ENCODE measurements at regions not wholly inside any gene's neighbourhood (a gene's known extent, or its start where the extent isn't known, plus 50 kb on each side); places are given as distances from the start of the nearest gene placed in this dataset.

- Histone ChIP-seq H3K4me1 (ENCODE audit: control insufficient read depth, insufficient read depth, low read length) (no peaks in the 10 kb centered on the region), H3K36me3 (ENCODE audit: control insufficient read depth in 2 of 2, insufficient read depth in 1 of 2, low read length in 2 of 2) (no peaks in the 10 kb centered on the region), H3K9me3 (ENCODE audit: control insufficient read depth, insufficient read depth, low read depth, low read length) (no peaks in the 10 kb centered on the region), H3K4me3 (ENCODE audit: low read depth, low read length) (no peak overlapping the region), H3K27ac (ENCODE audit: extremely low read depth, low read depth, low read length) (no peak overlapping the region)
- TF ChIP-seq ZNF221 (tag by site-specific recombination; IDR thresholded peaks at IDR 0.05; ENCODE audit: borderline replicate concordance), result no peak
- TF ChIP-seq PRDM1 (tag by site-specific recombination; IDR thresholded peaks at IDR 0.05), result no peak
- no peak for TF ChIP-seq ZNF548 (tag by site-specific recombination; IDR thresholded peaks at IDR 0.05)
- no peak for TF ChIP-seq ZNF530 (tag by site-specific recombination; IDR thresholded peaks at IDR 0.05; ENCODE audit: low read depth)
- no peak for TF ChIP-seq ZNF335 (tag by site-specific recombination; conservative IDR thresholded peaks at IDR 0.05)
- TF ChIP-seq ZNF341 (tag by site-specific recombination; IDR thresholded peaks at IDR 0.05; ENCODE audit: low read depth), result no peak
- no peak for TF ChIP-seq ZFP37 (tag by site-specific recombination; IDR thresholded peaks at IDR 0.05)
- TF ChIP-seq ZNF292 (tag by site-specific recombination; IDR thresholded peaks at IDR 0.05; ENCODE audit: borderline replicate concordance, low read depth), result no peak
- TF ChIP-seq ZNF433 (tag by site-specific recombination; IDR thresholded peaks at IDR 0.05; ENCODE audit: low read depth), result no peak
- TF ChIP-seq ZNF510 (tag by site-specific recombination; IDR thresholded peaks at IDR 0.05; ENCODE audit: insufficient replicate concordance), result no peak
- TF ChIP-seq ZSCAN16 (tag by site-specific recombination; IDR thresholded peaks at IDR 0.05), result no peak
- TF ChIP-seq ZNF48 (tag by site-specific recombination; IDR thresholded peaks at IDR 0.05), result no peak
- TF ChIP-seq ZNF677 (tag by site-specific recombination; IDR thresholded peaks at IDR 0.05), result no peak
- no peak for TF ChIP-seq SALL2 (tag by site-specific recombination; IDR thresholded peaks at IDR 0.05; ENCODE audit: borderline replicate concordance)
- TF ChIP-seq ZNF521 (tag by site-specific recombination; IDR thresholded peaks at IDR 0.05), result no peak
- ChIA-PET POLR2A (no interaction called here), CTCF (no interaction called here)
These were observed 380.9 kb downstream of the GJA1 start for GRCh38 chr6:121816361-121816760.

DNA sequence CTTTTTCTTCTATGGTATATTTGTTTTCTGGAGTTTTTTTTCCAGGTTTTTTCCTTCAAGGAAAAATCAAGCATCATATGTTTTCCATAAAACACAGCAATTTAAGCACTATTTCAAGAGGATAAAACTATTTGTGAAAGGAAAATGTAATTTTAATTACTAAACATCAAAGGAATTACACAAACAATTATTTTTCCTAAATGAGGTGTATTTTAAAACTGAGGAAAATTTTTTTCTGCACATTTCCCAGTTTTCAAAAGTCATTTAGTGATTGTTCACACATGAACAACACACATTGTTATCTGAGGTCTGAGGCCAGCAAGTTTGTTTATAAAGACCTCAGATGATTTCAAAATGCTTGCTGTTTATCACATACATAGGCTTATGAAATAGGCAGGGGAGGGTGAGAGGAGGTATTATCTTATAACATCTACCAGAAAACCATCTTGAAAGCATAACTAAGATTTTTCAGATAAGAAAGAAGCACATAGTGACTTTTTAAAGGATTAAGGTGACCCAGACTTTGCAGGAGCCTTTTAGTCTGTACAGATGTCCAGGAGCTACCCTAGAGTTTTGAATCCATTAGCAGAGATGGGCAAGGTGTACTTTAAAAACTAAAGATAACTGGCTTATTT is 381.6 kb downstream of the GJA1 start:
- no peaks in the 10 kb centered on the region for H3K36me3 ChIP-seq (ENCODE audit: control insufficient read depth in 2 of 2, insufficient read depth in 1 of 2, low read length in 2 of 2)
- no peak overlapping the region for H3K27ac ChIP-seq (ENCODE audit: extremely low read depth, low read depth, low read length)
- H3K9me3 ChIP-seq (ENCODE audit: control insufficient read depth, insufficient read depth, low read depth, low read length), result no peaks in the 10 kb centered on the region
- H3K4me1 ChIP-seq (ENCODE audit: control insufficient read depth, insufficient read depth, low read length), result no peaks in the 10 kb centered on the region
- H3K4me3 ChIP-seq (ENCODE audit: low read depth, low read length), result no peak overlapping the region
- TF ChIP-seq ZNF155 (tag by site-specific recombination; IDR thresholded peaks at IDR 0.05) (no peak), ZNF514 (tag by site-specific recombination; IDR thresholded peaks at IDR 0.05) (no peak), TCF7L2 (IDR thresholded peaks at IDR 0.05; ENCODE audit: borderline replicate concordance, low read depth, low read length) (no peak), ZBTB49 (tag by site-specific recombination; IDR thresholded peaks at IDR 0.05; ENCODE audit: low read depth) (no peak)
- TF ChIP-seq, protein P1, sequence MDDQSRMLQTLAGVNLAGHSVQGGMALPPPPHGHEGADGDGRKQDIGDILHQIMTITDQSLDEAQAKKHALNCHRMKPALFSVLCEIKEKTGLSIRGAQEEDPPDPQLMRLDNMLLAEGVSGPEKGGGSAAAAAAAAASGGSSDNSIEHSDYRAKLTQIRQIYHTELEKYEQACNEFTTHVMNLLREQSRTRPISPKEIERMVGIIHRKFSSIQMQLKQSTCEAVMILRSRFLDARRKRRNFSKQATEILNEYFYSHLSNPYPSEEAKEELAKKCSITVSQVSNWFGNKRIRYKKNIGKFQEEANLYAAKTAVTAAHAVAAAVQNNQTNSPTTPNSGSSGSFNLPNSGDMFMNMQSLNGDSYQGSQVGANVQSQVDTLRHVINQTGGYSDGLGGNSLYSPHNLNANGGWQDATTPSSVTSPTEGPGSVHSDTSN (CRISPR knock-in tag; IDR thresholded peaks at IDR 0.05), result no peak
- ChIA-PET CTCF (interaction anchor here (0.6 kb wide), 1 partner anchor 226 kb away, joined by 3 read pairs; no protein-coding TSS in a partner anchor), POLR2A (no interaction called here)
